Skeletal muscle satellite cell (primary cell): ENCODE measurements at regions not wholly inside any gene's neighbourhood (a gene's known extent, or its start where the extent isn't known, plus 50 kb on each side); places are given as distances from the start of the nearest gene placed in this dataset.

Experiments used
- H3K27me3 ChIP-seq: 2 replicates; pipeline ENCODE4 v1.7.0; 2013; ENCODE audit warnings: low read length; ENCODE audit not compliant: control insufficient read depth, insufficient read depth
- H3K36me3 ChIP-seq: 2 replicates; pipeline ENCODE4 v1.7.0; 2013; ENCODE audit warnings: mild to moderate bottlenecking, control low read depth, low read length; ENCODE audit not compliant: insufficient read depth
- H3K4me1 ChIP-seq: 2 replicates; pipeline ENCODE4 v1.7.0; 2013; ENCODE audit warnings: low read length; ENCODE audit not compliant: control insufficient read depth, insufficient read depth
- H3K4me2 ChIP-seq: 2 replicates; pipeline ENCODE4 v1.7.0; 2013; ENCODE audit warnings: mild to moderate bottlenecking, low read length
- H3K4me3 ChIP-seq: 2 replicates; pipeline ENCODE4 v1.7.0; 2013; ENCODE audit warnings: low read length
- H3K9ac ChIP-seq: 2 replicates; pipeline ENCODE4 v1.7.0; 2013; ENCODE audit warnings: mild to moderate bottlenecking, low read depth, low read length, moderate library complexity
- H3K9me3 ChIP-seq: replicated peaks from 2 replicates; pipeline ENCODE4 v1.7.0; 2013; ENCODE audit warnings: mild to moderate bottlenecking, control low read depth, low read length

DNA sequence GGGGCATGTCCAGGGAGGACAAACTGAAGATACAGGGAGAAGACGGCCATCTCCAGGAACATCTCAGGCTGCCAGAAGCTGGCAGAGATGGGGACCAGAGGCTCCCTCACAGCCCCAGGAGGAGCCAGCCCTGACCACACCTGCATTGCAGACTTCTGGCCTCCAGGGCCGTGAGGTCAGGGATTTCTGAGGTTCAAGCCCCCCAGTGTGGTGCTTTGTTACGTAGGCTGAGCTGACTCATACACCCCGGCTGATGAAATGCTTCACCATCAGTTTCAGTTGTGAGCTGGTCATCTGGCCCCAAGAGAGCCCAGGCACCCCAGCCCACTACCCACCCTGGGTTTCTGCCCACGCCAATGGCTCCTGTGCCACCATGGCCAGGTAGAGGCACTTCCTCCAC lies 106.4 kb downstream of the SIK1 start:
- Histone ChIP-seq H3K9me3 (no peaks in the 10 kb centered on the region), H3K36me3 (no peaks in the 10 kb centered on the region), H3K4me1 (peaks cover 10% of the 10 kb centered on the region), H3K27me3 (peaks cover 26% of the 10 kb centered on the region), H3K4me2 (no peak overlapping the region), H3K9ac (no peak overlapping the region), H3K4me3 (no peak overlapping the region)

DNA sequence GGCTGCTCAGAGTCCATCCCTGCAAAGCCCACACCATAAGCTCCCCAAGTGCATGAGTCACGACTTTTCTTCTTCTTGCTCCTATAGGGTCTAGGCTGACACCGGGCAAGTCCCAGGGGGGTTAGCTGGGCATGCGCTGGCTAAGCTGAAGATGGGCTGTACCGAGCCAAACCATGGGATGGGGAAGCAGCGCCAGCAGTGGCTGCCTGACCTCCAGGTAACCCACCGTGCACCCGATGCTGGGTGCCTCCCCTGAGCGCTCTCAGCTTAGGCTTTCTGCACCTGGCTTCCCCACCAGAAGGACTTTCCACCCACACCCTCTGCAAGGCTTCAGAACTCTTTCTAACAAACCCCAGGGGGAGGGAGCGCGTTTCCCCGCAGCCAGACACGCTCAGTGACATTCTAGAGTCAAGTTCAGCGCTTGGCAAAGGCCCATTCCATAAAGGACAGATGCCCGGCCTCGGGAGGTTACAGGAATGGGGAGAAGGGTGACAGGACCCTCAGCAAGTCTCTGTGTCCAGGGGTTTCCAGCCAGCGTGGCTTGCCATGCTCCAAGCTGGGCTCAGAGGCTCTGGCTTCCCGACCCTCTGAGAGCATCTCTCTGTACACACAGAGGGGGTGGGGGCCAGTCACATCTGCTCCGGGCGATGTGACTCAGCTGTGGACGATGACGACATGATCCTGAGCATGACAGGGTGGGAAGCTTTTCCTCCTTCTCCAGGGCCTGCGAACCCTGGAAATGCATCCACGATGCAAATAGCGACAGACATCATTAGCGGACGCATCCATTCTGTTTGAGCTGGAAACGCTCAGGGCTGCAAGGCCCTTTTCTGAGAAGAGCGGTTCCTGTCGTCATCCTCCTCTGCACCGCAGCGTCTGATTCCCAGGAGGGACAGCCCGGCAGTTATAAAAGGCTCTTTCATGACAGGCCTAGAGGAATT lies 107.8 kb downstream of the SIK1 start:
- Histone ChIP-seq H3K4me3 (no peak overlapping the region), H3K27me3 (peaks cover 19% of the 10 kb centered on the region), H3K4me1 (peaks cover 10% of the 10 kb centered on the region), H3K9ac (no peak overlapping the region), H3K36me3 (no peaks in the 10 kb centered on the region), H3K4me2 (peak overlapping the region; percentile 6), H3K9me3 (no peaks in the 10 kb centered on the region)

DNA sequence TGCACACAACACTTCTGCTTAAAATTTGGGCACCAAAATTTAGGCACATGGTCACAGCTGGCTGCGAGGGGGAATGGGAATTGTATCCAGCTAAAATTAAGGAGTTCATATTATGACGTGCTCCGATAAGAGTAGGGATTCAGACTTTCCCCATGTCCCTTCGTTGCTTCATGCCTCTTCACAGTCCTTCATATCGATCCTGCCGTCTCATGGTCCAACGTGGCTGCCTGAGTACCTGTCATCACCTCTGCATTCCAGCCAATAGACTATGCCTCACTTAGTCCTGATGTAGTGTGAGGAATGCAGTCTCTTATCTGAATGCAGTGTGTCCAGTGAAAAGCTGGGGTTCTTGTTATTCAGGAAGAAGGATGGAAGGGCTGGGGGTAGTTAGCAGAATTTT lies 108.6 kb downstream of the SIK1 start:
- Histone ChIP-seq H3K9me3 (no peaks in the 10 kb centered on the region), H3K27me3 (peaks cover 12% of the 10 kb centered on the region), H3K4me1 (peaks cover 10% of the 10 kb centered on the region), H3K36me3 (no peaks in the 10 kb centered on the region), H3K4me3 (no peak overlapping the region), H3K9ac (no peak overlapping the region), H3K4me2 (no peak overlapping the region)

DNA sequence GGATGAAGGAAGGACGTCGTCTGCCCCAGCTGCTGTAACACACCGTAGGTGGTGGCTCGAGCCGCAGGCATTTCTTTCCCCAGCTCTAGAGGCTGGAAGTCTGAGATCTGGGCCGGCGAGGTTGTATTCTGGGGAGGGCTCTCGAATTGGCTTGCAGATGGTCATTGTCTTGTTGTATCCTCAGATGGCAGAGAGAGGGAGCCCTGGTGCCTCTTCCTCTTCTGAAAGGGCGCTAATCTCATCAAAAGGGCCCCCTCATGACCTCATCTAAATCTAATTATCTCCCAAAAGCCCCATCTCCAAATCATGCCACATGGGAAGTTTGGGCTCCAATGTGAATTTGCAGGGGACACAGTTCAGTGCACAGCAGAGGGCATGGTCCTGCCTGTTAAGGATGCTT lies 109.0 kb downstream of the SIK1 start:
- H3K4me2 ChIP-seq = no peak overlapping the region
- H3K36me3 ChIP-seq = no peaks in the 10 kb centered on the region
- no peak overlapping the region for H3K9ac ChIP-seq
- no peak overlapping the region for H3K4me3 ChIP-seq
- H3K4me1 ChIP-seq = peaks cover 10% of the 10 kb centered on the region
- H3K9me3 ChIP-seq = no peaks in the 10 kb centered on the region
- peaks cover 8% of the 10 kb centered on the region for H3K27me3 ChIP-seq

DNA sequence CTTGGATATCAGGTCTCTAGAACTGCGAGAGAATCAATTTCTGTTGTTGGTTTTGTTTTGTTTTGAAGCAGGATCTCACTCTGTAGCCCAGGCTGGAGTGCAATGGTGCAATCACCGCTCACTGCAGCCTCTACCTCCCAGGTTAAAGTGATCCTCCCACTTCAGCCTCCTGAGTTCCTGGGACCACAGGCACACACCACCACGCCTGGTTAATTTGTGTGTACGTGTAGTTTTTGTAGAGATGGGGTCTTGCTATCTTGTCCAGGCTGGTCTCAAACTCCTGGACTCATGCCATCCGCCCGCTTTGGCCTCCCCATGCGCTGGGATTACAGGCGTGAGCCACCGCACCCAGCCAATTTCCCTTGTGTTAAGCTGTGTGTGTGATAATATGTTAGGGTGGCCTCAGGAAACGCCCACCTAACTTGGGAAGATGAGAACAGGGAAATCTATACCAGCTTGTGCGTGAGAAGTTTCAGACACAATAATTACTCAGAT lies 109.6 kb downstream of the SIK1 start:
- H3K4me1 ChIP-seq = peaks cover 10% of the 10 kb centered on the region
- no peak overlapping the region for H3K9ac ChIP-seq
- no peaks in the 10 kb centered on the region for H3K36me3 ChIP-seq
- no peak overlapping the region for H3K4me2 ChIP-seq
- H3K9me3 ChIP-seq = no peaks in the 10 kb centered on the region
- H3K4me3 ChIP-seq = no peak overlapping the region
- peaks cover 1% of the 10 kb centered on the region for H3K27me3 ChIP-seq

DNA sequence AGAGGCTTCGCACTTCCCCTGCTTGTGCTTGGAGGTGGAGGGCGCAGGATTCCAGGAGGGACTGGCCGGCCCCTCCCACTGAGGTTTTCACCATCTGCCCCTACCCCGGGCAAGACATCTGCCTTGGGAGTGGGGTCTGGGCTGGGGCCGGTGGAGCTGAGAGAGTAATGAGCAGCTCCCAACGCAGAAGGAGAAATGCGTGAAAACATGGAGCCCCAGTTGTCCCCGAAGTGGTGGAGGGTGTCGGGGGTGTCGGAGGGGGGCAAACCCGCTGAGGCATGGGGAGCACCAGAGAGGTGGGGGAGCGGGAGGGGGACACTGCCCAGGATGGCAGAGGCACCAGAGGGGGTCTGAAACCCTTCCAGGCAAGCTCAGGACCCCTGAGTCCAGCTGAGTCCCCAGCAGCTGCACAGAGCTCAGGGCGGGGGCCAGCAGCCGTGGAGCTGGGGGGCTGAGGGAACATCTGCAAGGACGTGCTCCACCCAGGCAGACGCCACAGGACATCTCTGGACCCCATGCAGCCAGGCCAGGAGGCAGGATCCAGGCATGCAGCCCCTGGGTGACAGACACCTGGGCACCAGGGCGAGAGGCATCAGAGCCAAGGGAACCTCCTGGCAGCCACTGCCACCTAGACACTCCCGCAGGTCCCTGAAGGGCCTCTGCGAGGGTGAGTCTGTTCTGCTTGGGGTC lies 110.6 kb downstream of the SIK1 start:
- Histone ChIP-seq H3K4me1 (peaks cover 10% of the 10 kb centered on the region), H3K9ac (no peak overlapping the region), H3K4me3 (no peak overlapping the region), H3K36me3 (no peaks in the 10 kb centered on the region), H3K4me2 (no peak overlapping the region), H3K9me3 (no peaks in the 10 kb centered on the region), H3K27me3 (peaks cover 4% of the 10 kb centered on the region)

DNA sequence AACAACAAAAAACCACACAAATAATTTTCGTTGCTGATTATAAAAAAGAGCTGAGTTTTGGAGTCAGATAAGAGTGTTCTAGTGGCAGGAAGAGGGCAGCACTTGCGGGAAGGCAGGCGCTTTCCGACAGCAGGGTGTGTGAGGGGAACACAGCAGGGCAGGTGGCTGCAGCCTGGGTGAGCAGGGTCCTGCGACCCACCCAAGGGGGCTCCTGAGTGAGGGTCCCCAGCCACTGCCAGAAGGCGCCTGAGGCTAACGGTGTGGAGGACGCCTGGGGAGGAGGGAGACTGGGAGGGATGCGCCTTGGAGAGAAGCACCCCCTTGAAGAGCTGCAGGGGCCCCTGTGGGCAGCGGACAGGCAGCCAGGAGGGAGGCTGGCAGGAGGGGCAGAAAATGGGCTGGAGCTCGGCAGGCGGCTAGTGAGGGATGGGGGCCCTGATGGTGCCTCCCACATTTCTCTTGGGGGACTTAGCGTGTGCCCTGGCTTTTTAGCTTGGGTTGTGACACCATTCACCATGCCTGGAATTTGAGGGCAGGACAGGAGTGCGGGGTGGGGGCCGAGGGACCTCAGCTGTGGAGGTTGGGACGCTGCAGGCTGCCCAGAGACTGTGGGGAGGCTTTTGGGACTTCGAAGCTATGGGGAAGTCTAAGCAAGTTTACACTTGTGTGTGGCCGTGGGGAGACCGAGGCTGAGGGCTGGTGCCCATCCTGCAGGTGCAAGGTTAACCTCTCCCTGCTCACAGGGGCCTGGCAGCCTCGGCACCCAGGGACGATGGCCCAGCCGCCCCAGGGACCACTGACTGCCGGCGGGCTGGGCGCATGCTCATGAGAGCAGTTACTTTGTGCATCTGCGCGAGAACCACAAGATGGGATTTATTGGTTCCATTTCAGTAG lies 111.4 kb downstream of the SIK1 start:
- Histone ChIP-seq H3K9me3 (no peaks in the 10 kb centered on the region), H3K9ac (no peak overlapping the region), H3K27me3 (peaks cover 10% of the 10 kb centered on the region), H3K36me3 (no peaks in the 10 kb centered on the region), H3K4me1 (peaks cover 10% of the 10 kb centered on the region), H3K4me3 (no peak overlapping the region), H3K4me2 (no peak overlapping the region)

DNA sequence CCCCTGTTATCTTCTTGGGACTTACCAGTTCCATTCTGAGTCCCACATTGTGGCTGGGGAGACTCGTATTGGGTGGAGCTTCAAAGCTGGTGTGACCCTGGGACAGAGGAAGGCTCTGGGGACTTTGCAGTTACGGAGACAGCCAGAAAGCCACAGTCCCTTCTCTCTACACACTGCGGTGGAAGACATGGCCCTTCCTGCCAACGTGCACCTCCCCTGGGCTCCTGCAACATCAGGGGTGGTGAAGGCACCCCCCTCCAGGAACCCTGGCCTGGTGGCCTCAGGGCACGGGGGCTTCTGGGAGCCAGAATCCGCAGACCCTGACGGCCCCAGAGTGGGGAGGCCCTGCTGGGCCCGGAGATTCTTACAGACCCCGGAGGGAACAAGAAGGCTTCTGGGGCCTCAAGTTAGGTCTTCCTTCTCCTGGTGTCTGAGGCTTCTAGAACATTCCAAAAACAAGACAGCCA lies 113.0 kb downstream of the SIK1 start:
- H3K4me2 ChIP-seq = no peak overlapping the region
- H3K9me3 ChIP-seq = no peaks in the 10 kb centered on the region
- no peak overlapping the region for H3K9ac ChIP-seq
- no peak overlapping the region for H3K4me3 ChIP-seq
- H3K27me3 ChIP-seq = peaks cover 10% of the 10 kb centered on the region
- H3K4me1 ChIP-seq = peaks cover 3% of the 10 kb centered on the region
- H3K36me3 ChIP-seq = no peaks in the 10 kb centered on the region

DNA sequence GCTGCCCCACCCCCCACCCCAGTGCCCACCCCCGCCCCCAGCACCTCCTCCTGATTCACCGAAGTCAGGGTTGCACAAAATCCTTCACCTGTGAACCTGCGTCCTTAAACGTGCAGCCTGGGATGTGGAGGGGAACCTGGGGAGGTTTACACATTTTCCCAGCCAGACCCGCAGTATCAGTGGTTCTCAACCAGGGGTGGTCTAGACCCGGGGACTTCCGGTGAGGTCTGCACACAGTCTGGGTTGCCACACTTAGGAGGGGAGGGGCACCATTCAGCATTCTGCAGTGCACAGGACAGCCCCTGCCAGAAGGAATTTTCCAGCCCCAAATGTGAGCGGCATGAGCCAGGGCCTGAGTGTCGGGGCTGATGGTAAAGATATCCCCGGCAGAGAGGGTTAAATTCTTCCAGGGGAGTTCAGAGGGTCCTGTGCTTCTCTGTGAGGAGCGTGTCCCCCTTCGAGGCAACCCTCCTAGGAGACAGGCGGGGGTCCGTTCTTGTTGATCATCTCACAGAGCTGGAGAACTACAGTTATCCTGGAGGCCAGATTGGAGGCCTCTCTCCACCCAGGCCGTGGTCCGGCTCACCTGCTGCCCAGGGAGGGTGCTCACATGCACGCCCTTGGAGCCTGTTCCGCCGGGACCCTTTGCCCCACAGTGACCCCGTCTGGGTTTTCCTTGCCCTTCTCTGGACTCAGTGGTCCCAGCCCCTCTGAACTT lies 113.6 kb downstream of the SIK1 start:
- no peaks in the 10 kb centered on the region for H3K9me3 ChIP-seq
- peaks cover 10% of the 10 kb centered on the region for H3K27me3 ChIP-seq
- H3K4me3 ChIP-seq = no peak overlapping the region
- H3K36me3 ChIP-seq = no peaks in the 10 kb centered on the region
- H3K9ac ChIP-seq = no peak overlapping the region
- H3K4me1 ChIP-seq = no peaks in the 10 kb centered on the region
- H3K4me2 ChIP-seq = no peak overlapping the region

DNA sequence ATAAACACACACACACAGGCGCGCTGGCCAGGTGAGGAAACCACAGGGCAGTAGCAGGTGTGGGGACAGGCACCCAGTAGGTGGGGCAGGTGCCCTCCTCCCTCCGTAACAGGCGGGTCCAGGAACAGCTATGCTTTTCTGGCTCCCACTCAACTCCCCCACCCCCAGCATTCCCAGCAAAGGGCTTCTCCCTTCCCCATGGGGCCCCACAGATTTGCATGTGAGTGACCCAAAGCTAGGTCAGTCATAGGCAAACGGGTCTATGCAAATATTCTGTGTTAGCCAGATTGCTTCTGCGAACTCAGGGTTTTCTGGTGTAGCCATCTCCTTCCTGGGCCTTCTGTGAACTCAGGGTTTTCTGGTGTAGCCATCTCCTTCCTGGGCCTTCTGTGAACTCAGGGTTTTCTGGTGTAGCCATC lies 114.2 kb downstream of the SIK1 start:
- Histone ChIP-seq H3K4me2 (no peak overlapping the region), H3K36me3 (no peaks in the 10 kb centered on the region), H3K4me3 (no peak overlapping the region), H3K4me1 (peaks cover under 1% of the 10 kb centered on the region), H3K9ac (no peak overlapping the region), H3K27me3 (peaks cover 10% of the 10 kb centered on the region), H3K9me3 (no peaks in the 10 kb centered on the region)
